IMR-90 (cell line): ENCODE measurements at regions not wholly inside any gene's neighbourhood (a gene's known extent, or its start where the extent isn't known, plus 50 kb on each side); places are given as distances from the start of the nearest gene placed in this dataset.

Experiments used
- ATAC-seq: fragments of 200-7000 bp; cut with Tn5 transposase; 2 replicates; pipeline ENCODE4 v1.9.1; 2020; ENCODE audit warnings: low read depth, mild to moderate bottlenecking, moderate library complexity
- BruUV-seq: library from RNA; stranded (reverse); fragments of 400-500 nt; replicated peaks from 2 replicates; lab custom pipeline; 2021; lab: Mats Ljungman, UMichigan
- CTCF ChIA-PET: fragments of 300-600 bp; formaldehyde crosslinking; extraction: SDS; loops from one replicate; lab custom pipeline; 2021; ENCODE audit warnings: antibody characterized with exemption; lab: Yijun Ruan, JAX
- POLR2A ChIA-PET: fragments of 300-600 bp; sonication (Branson Sonifier 250); formaldehyde crosslinking; loops from one replicate; lab custom pipeline; 2022; ENCODE audit warnings: antibody characterized with exemption; ENCODE audit not compliant: unreplicated experiment; lab: Charles Lee
- DNase-seq: peaks from one replicate; pipeline ENCODE4 v3.0.0; 2013
- H2AFZ ChIP-seq: replicated peaks from 2 replicates; pipeline ENCODE3; 2013; ENCODE audit warnings: low read length, mild to moderate bottlenecking; ENCODE audit not compliant: poor library complexity
- H2AK5ac ChIP-seq: 2 replicates; pipeline ENCODE4 v1.6.1; 2013; ENCODE audit warnings: low read depth, low read length, inconsistent platforms
- H2AK9ac ChIP-seq: replicated peaks from 2 replicates; pipeline ENCODE3; 2013; ENCODE audit warnings: mild to moderate bottlenecking, low read depth, low read length, moderate library complexity; ENCODE audit not compliant: poor library complexity
- H2BK120ac ChIP-seq: 2 replicates; pipeline ENCODE4 v1.6.1; 2013; ENCODE audit warnings: low read depth, low read length, inconsistent platforms
- H2BK15ac ChIP-seq: 3 replicates; pipeline ENCODE4 v1.6.1; 2013; ENCODE audit warnings: low read depth, low read length, inconsistent platforms
- H2BK20ac ChIP-seq: 2 replicates; pipeline ENCODE4 v1.6.1; 2013; ENCODE audit warnings: low read depth, mild to moderate bottlenecking, inconsistent platforms, low read length, moderate library complexity
- H2BK5ac ChIP-seq: 2 replicates; pipeline ENCODE4 v1.6.1; 2013; ENCODE audit warnings: mild to moderate bottlenecking, low read depth, low read length, inconsistent platforms; ENCODE audit not compliant: poor library complexity, severe bottlenecking
- H3K14ac ChIP-seq: replicated peaks from 2 replicates; pipeline ENCODE4 v1.6.1; 2013; ENCODE audit warnings: low read depth, low read length, inconsistent platforms
- H3K18ac ChIP-seq: 2 replicates; pipeline ENCODE4 v1.6.1; 2013; ENCODE audit warnings: low read depth, low read length, control low read depth
- H3K23ac ChIP-seq: 2 replicates; pipeline ENCODE4 v1.6.1; 2013; ENCODE audit warnings: low read depth, low read length, inconsistent platforms
- H3K27ac ChIP-seq: 2 replicates; pipeline ENCODE4 v1.5.1; 2013; ENCODE audit warnings: mild to moderate bottlenecking, control low read depth, low read length; ENCODE audit not compliant: insufficient read depth
- H3K27me3 ChIP-seq: 2 replicates; pipeline ENCODE4 v1.6.1; 2013; ENCODE audit warnings: low read length; ENCODE audit not compliant: control insufficient read depth, insufficient read depth
- H3K36me3 ChIP-seq: 2 replicates; pipeline ENCODE4 v1.6.1; 2013; ENCODE audit warnings: low read length, mixed read lengths; ENCODE audit not compliant: control insufficient read depth, insufficient read depth
- H3K4ac ChIP-seq: 2 replicates; pipeline ENCODE4 v1.6.1; 2013; ENCODE audit warnings: low read depth, low read length, inconsistent platforms
- H3K4me1 ChIP-seq: 2 replicates; pipeline ENCODE4 v1.6.1; 2013; ENCODE audit warnings: low read length, mixed read lengths; ENCODE audit not compliant: control insufficient read depth, insufficient read depth
- H3K4me2 ChIP-seq: 2 replicates; pipeline ENCODE4 v1.6.1; 2013; ENCODE audit warnings: low read depth, mild to moderate bottlenecking, control low read depth, low read length, moderate library complexity
- H3K4me3 ChIP-seq: 2 replicates; pipeline ENCODE4 v1.5.1; 2013; ENCODE audit warnings: low read depth, mild to moderate bottlenecking, control low read depth, low read length, moderate library complexity; ENCODE audit not compliant: insufficient read depth
- H3K56ac ChIP-seq: 2 replicates; pipeline ENCODE4 v1.6.1; 2013; ENCODE audit warnings: low read length, inconsistent platforms; ENCODE audit not compliant: insufficient read depth; ENCODE audit errors: extremely low read depth
- H3K79me1 ChIP-seq, 2 experiments: 2 replicates each; pipeline ENCODE4 v1.6.1; 2013; ENCODE audit warnings: low read length in 2 of 2, inconsistent platforms in 1 of 2, low read depth in 1 of 2
- H3K9ac ChIP-seq: 2 replicates; pipeline ENCODE4 v1.6.1; 2013; ENCODE audit warnings: low read depth, low read length, control low read depth
- H3K9me1 ChIP-seq: 2 replicates; pipeline ENCODE4 v1.6.1; 2013; ENCODE audit warnings: low read length, inconsistent platforms; ENCODE audit not compliant: insufficient read depth
- H3K9me3 ChIP-seq: 2 replicates; pipeline ENCODE4 v1.6.1; 2013; ENCODE audit warnings: low read length; ENCODE audit not compliant: control insufficient read depth, insufficient read depth
- H4K20me1 ChIP-seq: 2 replicates; pipeline ENCODE4 v1.6.1; 2013; ENCODE audit warnings: low read length, inconsistent platforms; ENCODE audit not compliant: insufficient read depth
- H4K5ac ChIP-seq: 2 replicates; pipeline ENCODE4 v1.6.1; 2013; ENCODE audit warnings: mild to moderate bottlenecking, low read depth, low read length, control low read depth
- H4K8ac ChIP-seq, 2 experiments: 2 replicates each; pipeline ENCODE4 v1.6.1; 2013; ENCODE audit warnings: low read depth in 2 of 2, low read length in 2 of 2, control low read depth in 1 of 2, inconsistent platforms in 1 of 2
- H4K91ac ChIP-seq: 2 replicates; pipeline ENCODE4 v1.6.1; 2013; ENCODE audit warnings: low read depth, low read length, inconsistent platforms; ENCODE audit not compliant: insufficient read depth
- BHLHE40 ChIP-seq: fragments of 150-350 bp; IDR thresholded peaks from 2 replicates; pipeline ENCODE4 v1.6.1; 2016; ENCODE audit warnings: mild to moderate bottlenecking, low read depth, low read length
- MAZ ChIP-seq: IDR thresholded peaks from 2 replicates; pipeline ENCODE4 v1.6.1; 2012; ENCODE audit warnings: low read depth, mild to moderate bottlenecking, low read length, improper control_type of control experiment, moderate library complexity, borderline replicate concordance
- WGBS, 2 experiments: methylation state at CpG; one replicate each; pipeline versions ENCODE4 v1.1.5 to v1.1.7; 2013; ENCODE audit warnings: missing lambda C conversion rate in 2 of 2; ENCODE audit not compliant: insufficient read length in 1 of 2; ENCODE audit errors: extremely low coverage in 2 of 2; 5-methylcytosine and 5-hydroxymethylcytosine counted together
- dilution Hi-C: fragments of 300-500 bp; cut with HindIII; formaldehyde crosslinking; loops from one replicate; pipeline ENCODE4 v1.14.3; 2018; ENCODE audit warnings: low sequenced_read_pairs; ENCODE audit not compliant: unreplicated experiment
- in situ Hi-C: fragments of 300-500 bp; cut with MboI; formaldehyde crosslinking; loops from 3 replicates; pipeline ENCODE4 v1.14.3; 2019; ENCODE audit warnings: low sequenced_read_pairs, inconsistent platforms, mixed read lengths
- intact Hi-C: fragments of 100-400 bp; cut with micrococcal nuclease; formaldehyde crosslinking; loops from 2 replicates; pipeline ENCODE4 v1.10.0; 2022

GRCh38 chr15:39473298-39473947 lies 107.5 kb upstream of the THBS1 start:
- Histone ChIP-seq H3K4me3 (no peak overlapping the region), H3K27ac (peak overlapping the region; percentile 85; the same call in 1 of the 2 replicates), H4K91ac (peak overlapping the region; percentile 65), H2BK120ac (peak overlapping the region; percentile 86), H4K20me1 (no peaks in the 10 kb centered on the region), H3K27me3 (no peaks in the 10 kb centered on the region), H2BK20ac (peak overlapping the region; percentile 54), H3K36me3 (no peaks in the 10 kb centered on the region), H3K9ac (peak overlapping the region; percentile 6; the same call in 1 of the 2 replicates), H3K9me1 (peaks cover 1% of the 10 kb centered on the region; the same call in 1 of the 2 replicates), H2BK15ac (peak overlapping the region; percentile 80; the same call in 2 of the 3 replicates), H4K8ac (peak overlapping the region; percentile 9 to 74), H3K4me2 (peak overlapping the region; percentile 6), H3K56ac (peak overlapping the region; percentile 7; the same call in 1 of the 2 replicates), H3K23ac (peak overlapping the region; percentile 66; the same call in 1 of the 2 replicates), H3K4ac (peak overlapping the region; percentile 74), H2AFZ (peak overlapping the region; percentile 89), H3K9me3 (no peaks in the 10 kb centered on the region), H2BK5ac (peak overlapping the region; percentile 52), H2AK9ac (peak overlapping the region; percentile 55), H3K4me1 (peaks cover 15% of the 10 kb centered on the region), H3K79me1 (no peaks in the 10 kb centered on the region), H2AK5ac (peak overlapping the region; percentile 71), H4K5ac (peak overlapping the region; percentile 72), H3K18ac (peak overlapping the region; percentile 68), H3K14ac (peak overlapping the region; percentile 72)
- BruUV-seq = TSS peak; percentile 99
- DNase-seq = no peak
- ChIA-PET CTCF (no interaction called here), POLR2A (no interaction called here)
- no peak; the same call in 1 of the 2 replicates for ATAC-seq
- WGBS, 2 experiments = no CpG with 5 or more reads among the region's 5 CpGs
- in situ Hi-C loops (loop anchor here (5.0 to 10.0 kb wide), 3 partner anchors 169 to 766 kb away; no protein-coding TSS in a partner anchor), intact Hi-C loops (loop anchor here (2.0 to 10.0 kb wide), 7 partner anchors 111 to 766 kb away; no protein-coding TSS in a partner anchor), dilution Hi-C loops (no loop called here)
- 0 out of 2 replicates have a peak, but pooled peaks have one; percentile 1 for TF ChIP-seq MAZ
- TF ChIP-seq BHLHE40 = no peak
